ENCODE measurements at regions not wholly inside any gene's neighbourhood (a gene's known extent, or its start where the extent isn't known, plus 50 kb on each side); places are given as distances from the start of the nearest gene placed in this dataset.

- no peak overlapping the region for H3K4me3 ChIP-seq (ENCODE audit: low read length)
- H3K9me2 ChIP-seq (replicated peaks; ENCODE audit: control insufficient read depth, low read length), result no peaks in the 10 kb centered on the region
- no peak overlapping the region for H3K4me2 ChIP-seq (ENCODE audit: low read length)
- TF ChIP-seq CTCF (IDR thresholded peaks at IDR 0.05; ENCODE audit: low read depth, low read length, poor library complexity, severe bottlenecking) (no peak), EZH2phosphoT487 (IDR thresholded peaks at IDR 0.05; ENCODE audit: borderline replicate concordance, low read length) (no peak)
- H3K9me3 ChIP-seq (ENCODE audit: control insufficient read depth, insufficient read depth, low read length), result no peaks in the 10 kb centered on the region; the same call in none of the 2 replicates
- no peaks in the 10 kb centered on the region for H3K79me2 ChIP-seq (ENCODE audit: control insufficient read depth, low read length)
- H3K27me3 ChIP-seq (ENCODE audit: control insufficient read depth, low read length), result no peaks in the 10 kb centered on the region
- H3K4me1 ChIP-seq (ENCODE audit: control insufficient read depth, low read length), result no peaks in the 10 kb centered on the region
- H3K36me3 ChIP-seq (ENCODE audit: control insufficient read depth, low read length), result no peaks in the 10 kb centered on the region
- no peak overlapping the region for H3K27ac ChIP-seq (ENCODE audit: low read depth, low read length)
- no peaks in the 10 kb centered on the region for H3F3A ChIP-seq (ENCODE audit: control insufficient read depth, insufficient read depth)
- no peaks in the 10 kb centered on the region for H4K20me1 ChIP-seq (ENCODE audit: control insufficient read depth, insufficient read depth, low read depth, low read length)
Measured at GRCh38 chr11:42234451-42234951, 775.0 kb upstream of the LRRC4C start.

- H3K36me3 ChIP-seq (ENCODE audit: control insufficient read depth, low read length), result no peaks in the 10 kb centered on the region
- H3K27ac ChIP-seq (ENCODE audit: low read depth, low read length), result no peak overlapping the region
- no peaks in the 10 kb centered on the region; the same call in none of the 2 replicates for H3K9me3 ChIP-seq (ENCODE audit: control insufficient read depth, insufficient read depth, low read length)
- H4K20me1 ChIP-seq (ENCODE audit: control insufficient read depth, insufficient read depth, low read depth, low read length), result no peaks in the 10 kb centered on the region
- no peak overlapping the region for H3K4me2 ChIP-seq (ENCODE audit: low read length)
- H3F3A ChIP-seq (ENCODE audit: control insufficient read depth, insufficient read depth), result no peaks in the 10 kb centered on the region
- H3K4me1 ChIP-seq (ENCODE audit: control insufficient read depth, low read length), result no peaks in the 10 kb centered on the region
- no peak overlapping the region for H3K4me3 ChIP-seq (ENCODE audit: low read length)
- no peaks in the 10 kb centered on the region for H3K79me2 ChIP-seq (ENCODE audit: control insufficient read depth, low read length)
- no peaks in the 10 kb centered on the region for H3K9me2 ChIP-seq (replicated peaks; ENCODE audit: control insufficient read depth, low read length)
- H3K27me3 ChIP-seq (ENCODE audit: control insufficient read depth, low read length), result no peaks in the 10 kb centered on the region
- TF ChIP-seq EZH2phosphoT487 (IDR thresholded peaks at IDR 0.05; ENCODE audit: borderline replicate concordance, low read length) (no peak), CTCF (IDR thresholded peaks at IDR 0.05; ENCODE audit: low read depth, low read length, poor library complexity, severe bottlenecking) (no peak)
Measured at GRCh38 chr11:42237701-42238235, 778.3 kb upstream of the LRRC4C start.

GRCh38 chr11:42239188-42239587 is 779.7 kb upstream of the LRRC4C start:
- no peaks in the 10 kb centered on the region for H4K20me1 ChIP-seq (ENCODE audit: control insufficient read depth, insufficient read depth, low read depth, low read length)
- H3F3A ChIP-seq (ENCODE audit: control insufficient read depth, insufficient read depth), result no peaks in the 10 kb centered on the region
- H3K79me2 ChIP-seq (ENCODE audit: control insufficient read depth, low read length), result no peaks in the 10 kb centered on the region
- no peak overlapping the region for H3K27ac ChIP-seq (ENCODE audit: low read depth, low read length)
- no peaks in the 10 kb centered on the region; the same call in none of the 2 replicates for H3K9me3 ChIP-seq (ENCODE audit: control insufficient read depth, insufficient read depth, low read length)
- no peaks in the 10 kb centered on the region for H3K9me2 ChIP-seq (replicated peaks; ENCODE audit: control insufficient read depth, low read length)
- TF ChIP-seq CTCF (IDR thresholded peaks at IDR 0.05; ENCODE audit: low read depth, low read length, poor library complexity, severe bottlenecking) (no peak), EZH2phosphoT487 (IDR thresholded peaks at IDR 0.05; ENCODE audit: borderline replicate concordance, low read length) (no peak)
- no peaks in the 10 kb centered on the region for H3K36me3 ChIP-seq (ENCODE audit: control insufficient read depth, low read length)
- H3K27me3 ChIP-seq (ENCODE audit: control insufficient read depth, low read length), result no peaks in the 10 kb centered on the region
- no peak overlapping the region for H3K4me3 ChIP-seq (ENCODE audit: low read length)
- H3K4me2 ChIP-seq (ENCODE audit: low read length), result no peak overlapping the region
- H3K4me1 ChIP-seq (ENCODE audit: control insufficient read depth, low read length), result no peaks in the 10 kb centered on the region

All from DOHH2 (cell line).